BLaER1 treated with 17β-estradiol and CSF1 and Interleukin-3, amounts not matched to agents 10 nM and 100 nM (cell line): ENCODE measurements at regions not wholly inside any gene's neighbourhood (a gene's known extent, or its start where the extent isn't known, plus 50 kb on each side); places are given as distances from the start of the nearest gene placed in this dataset.
A peak's percentile ranks its signal among the peaks of the same experiment; 100 is the strongest.

Experiments used
- H3K27ac ChIP-seq, 11 experiments: shearing (Covaris generic); formaldehyde crosslinking; 2 replicates each; pipeline ENCODE4 v1.8.1; 2022
- H3K27me3 ChIP-seq, 11 experiments: shearing (Covaris generic); formaldehyde crosslinking; 2 replicates each; pipeline ENCODE4 v1.8.1; 2022
- H3K36me3 ChIP-seq, 11 experiments: shearing (Covaris generic); formaldehyde crosslinking; 2 replicates each; pipeline ENCODE4 v1.8.1; 2022
- H3K4me1 ChIP-seq, 10 experiments: shearing (Covaris generic); formaldehyde crosslinking; 2 replicates each; pipeline ENCODE4 v1.8.1; 2022
- H3K4me2 ChIP-seq, 11 experiments: shearing (Covaris generic); formaldehyde crosslinking; 2 replicates each; pipeline ENCODE4 v1.8.1; 2022
- H3K4me3 ChIP-seq, 10 experiments: shearing (Covaris generic); formaldehyde crosslinking; 2 replicates each; pipeline ENCODE4 v1.8.1; 2022
- H3K9ac ChIP-seq, 11 experiments: shearing (Covaris generic); formaldehyde crosslinking; 2 replicates each; pipeline ENCODE4 v1.8.1; 2022
- H3K9me3 ChIP-seq, 11 experiments: shearing (Covaris generic); formaldehyde crosslinking; replicated peaks in 1 of 11; 2 replicates each; pipeline ENCODE4 v1.8.1; 2022
- H4K20me1 ChIP-seq, 11 experiments: shearing (Covaris generic); formaldehyde crosslinking; 2 replicates each; pipeline ENCODE4 v1.8.1; 2022
- Cebpa-rat ChIP-seq, 11 experiments: shearing (Covaris generic); IDR thresholded peaks; 2 replicates each; pipeline ENCODE4 v1.8.1; 2022

DNA sequence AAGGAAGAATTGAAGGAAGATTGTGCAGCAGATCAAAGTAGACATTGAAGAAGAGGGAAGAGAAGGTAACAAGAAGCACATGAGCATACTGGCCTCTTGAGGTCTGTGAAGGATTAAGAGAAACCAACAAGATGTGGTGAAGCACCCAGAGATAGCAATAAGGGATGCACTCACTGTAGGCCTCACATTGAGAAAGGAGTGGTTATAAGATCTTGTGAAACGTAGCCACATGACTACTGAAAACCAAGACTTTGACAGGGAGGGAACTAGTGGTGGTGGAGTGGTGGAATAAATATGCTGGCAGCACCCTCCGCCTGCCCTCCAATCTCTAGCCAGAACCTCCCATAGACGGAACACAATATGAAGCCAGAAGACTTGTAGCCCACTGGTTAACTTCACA lies 651.2 kb downstream of the DIPK2A start:
- H3K9me3 ChIP-seq: 0 out of 22 replicates have a peak, but pooled peaks cover 0 to 5% (median 0%) of the 10 kb centered on the region in 11 experiments
- no peak overlapping the region for H3K4me3 ChIP-seq
- no peaks in the 10 kb centered on the region for H3K36me3 ChIP-seq
- H3K9ac ChIP-seq: no peak overlapping the region
- no peak for TF ChIP-seq Cebpa-rat (IDR thresholded peaks at IDR 0.05)
- H3K27ac ChIP-seq: no peak overlapping the region
- H3K27me3 ChIP-seq: no peaks in the 10 kb centered on the region
- H3K4me2 ChIP-seq: no peak overlapping the region
- H3K4me1 ChIP-seq: peaks cover 0 to 12% (median 0%) of the 10 kb centered on the region in 10 experiments; a peak in 5 of 20 replicates
- H4K20me1 ChIP-seq: no peaks in the 10 kb centered on the region

DNA sequence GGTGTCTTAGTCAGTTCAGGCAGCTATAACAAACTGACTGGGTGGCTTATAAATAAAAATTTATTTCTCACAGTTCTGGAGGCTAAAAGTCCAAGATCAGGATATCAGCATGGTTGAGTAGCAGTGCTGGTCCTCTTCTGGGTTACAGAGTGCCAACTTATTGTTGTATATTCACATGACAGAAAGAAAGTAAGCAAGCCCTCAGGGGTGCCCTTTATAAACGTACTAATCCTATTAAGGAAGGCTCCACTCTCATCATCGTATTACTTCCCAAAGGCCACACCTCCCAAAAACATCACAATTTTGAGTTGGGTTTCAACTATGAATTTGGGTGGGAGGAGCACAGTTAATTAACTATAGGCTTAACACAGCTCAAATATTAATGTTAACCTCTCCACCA lies 653.0 kb downstream of the DIPK2A start:
- Histone ChIP-seq H3K4me3 (no peak overlapping the region), H3K36me3 (no peaks in the 10 kb centered on the region), H3K4me1 (peaks cover 0 to 12% (median 0%) of the 10 kb centered on the region in 10 experiments; a peak in 5 of 20 replicates), H4K20me1 (no peaks in the 10 kb centered on the region), H3K4me2 (no peak overlapping the region), H3K27me3 (no peaks in the 10 kb centered on the region), H3K9me3 (0 out of 22 replicates have a peak, but pooled peaks cover 0 to 5% (median 0%) of the 10 kb centered on the region in 11 experiments), H3K9ac (no peak overlapping the region), H3K27ac (no peak overlapping the region)
- no peak for TF ChIP-seq Cebpa-rat (IDR thresholded peaks at IDR 0.05)

DNA sequence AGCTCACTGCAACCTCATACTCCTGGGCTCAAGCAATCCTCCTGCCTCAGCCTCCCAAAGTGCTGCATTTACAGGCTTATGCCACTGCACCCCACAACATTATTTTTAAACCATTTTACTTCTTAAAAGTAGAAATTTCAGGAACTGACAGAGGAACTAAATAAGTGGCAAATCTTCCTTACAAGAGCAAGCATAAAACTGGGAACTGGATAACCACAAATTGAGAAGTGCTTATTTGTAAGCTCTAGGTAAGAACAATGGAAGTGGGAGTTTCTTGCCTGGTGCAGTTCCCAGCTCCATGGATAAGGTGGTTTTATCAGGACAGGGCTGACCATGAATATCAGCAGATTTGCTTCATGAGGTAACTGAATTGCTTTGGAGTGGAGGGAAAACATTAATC lies 655.2 kb downstream of the DIPK2A start:
- no peak overlapping the region for H3K4me3 ChIP-seq
- no peak for TF ChIP-seq Cebpa-rat (IDR thresholded peaks at IDR 0.05)
- H3K9ac ChIP-seq: no peak overlapping the region
- no peaks in the 10 kb centered on the region for H3K36me3 ChIP-seq
- no peaks in the 10 kb centered on the region for H3K9me3 ChIP-seq
- peaks cover 0 to 12% (median 0%) of the 10 kb centered on the region in 10 experiments; a peak in 5 of 20 replicates for H3K4me1 ChIP-seq
- no peaks in the 10 kb centered on the region for H4K20me1 ChIP-seq
- no peaks in the 10 kb centered on the region for H3K27me3 ChIP-seq
- peak overlapping the region in 2 of 11 experiments; percentile 33 to 61; a peak in 4 of 22 replicates for H3K4me2 ChIP-seq
- no peak overlapping the region for H3K27ac ChIP-seq

DNA sequence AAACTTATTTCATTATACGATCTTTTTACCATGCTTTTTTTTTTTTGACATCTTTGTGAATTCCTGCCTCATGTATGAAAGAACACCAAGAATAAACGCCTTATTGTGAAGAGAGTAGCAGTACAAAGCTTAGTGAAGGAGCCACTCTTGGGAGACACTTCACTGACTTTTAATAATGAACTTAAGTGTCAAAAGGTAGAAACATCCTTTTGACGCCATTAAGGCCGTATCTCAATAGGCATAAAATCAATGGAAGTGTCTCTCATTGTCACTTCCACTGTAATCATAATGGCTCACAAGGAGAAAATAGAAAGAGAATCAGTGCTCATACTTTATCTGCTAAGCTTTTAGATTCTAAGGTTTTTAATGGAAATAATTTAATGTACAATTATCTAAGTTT lies 657.8 kb downstream of the DIPK2A start:
- Histone ChIP-seq H3K27ac (no peak overlapping the region), H3K36me3 (no peaks in the 10 kb centered on the region), H4K20me1 (no peaks in the 10 kb centered on the region), H3K9ac (no peak overlapping the region), H3K4me1 (peaks cover 0 to 12% (median 0%) of the 10 kb centered on the region in 10 experiments; a peak in 5 of 20 replicates), H3K9me3 (no peaks in the 10 kb centered on the region), H3K27me3 (no peaks in the 10 kb centered on the region), H3K4me3 (no peak overlapping the region), H3K4me2 (no peak overlapping the region)
- TF ChIP-seq Cebpa-rat (IDR thresholded peaks at IDR 0.05): no peak

DNA sequence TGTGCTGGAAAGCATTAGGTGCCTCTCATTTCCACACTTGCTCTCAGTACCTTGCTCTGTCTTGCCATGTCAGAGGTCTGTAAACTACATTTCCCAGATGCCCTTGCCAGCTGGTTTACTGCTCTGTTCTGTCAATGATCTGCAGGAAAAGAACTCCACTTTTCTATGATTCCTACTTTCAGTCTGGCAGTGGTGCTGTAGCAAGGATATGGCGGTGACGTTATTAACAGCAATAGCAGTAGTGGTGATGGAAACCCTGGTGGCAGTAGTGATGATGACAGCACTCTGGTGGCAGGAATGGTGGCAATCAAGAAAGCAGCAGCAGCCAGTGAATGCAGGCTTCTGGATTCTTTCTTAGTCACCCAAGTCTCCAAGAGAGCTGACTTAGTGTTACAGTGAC lies 665.2 kb downstream of the DIPK2A start:
- no peak overlapping the region for H3K27ac ChIP-seq
- H3K4me2 ChIP-seq: no peak overlapping the region
- no peaks in the 10 kb centered on the region for H3K9me3 ChIP-seq
- TF ChIP-seq Cebpa-rat (IDR thresholded peaks at IDR 0.05): no peak
- H3K4me1 ChIP-seq: no peaks in the 10 kb centered on the region
- no peaks in the 10 kb centered on the region for H3K36me3 ChIP-seq
- H3K27me3 ChIP-seq: no peaks in the 10 kb centered on the region
- H4K20me1 ChIP-seq: no peaks in the 10 kb centered on the region
- H3K4me3 ChIP-seq: no peak overlapping the region
- H3K9ac ChIP-seq: no peak overlapping the region; a peak in 1 of 22 replicates

DNA sequence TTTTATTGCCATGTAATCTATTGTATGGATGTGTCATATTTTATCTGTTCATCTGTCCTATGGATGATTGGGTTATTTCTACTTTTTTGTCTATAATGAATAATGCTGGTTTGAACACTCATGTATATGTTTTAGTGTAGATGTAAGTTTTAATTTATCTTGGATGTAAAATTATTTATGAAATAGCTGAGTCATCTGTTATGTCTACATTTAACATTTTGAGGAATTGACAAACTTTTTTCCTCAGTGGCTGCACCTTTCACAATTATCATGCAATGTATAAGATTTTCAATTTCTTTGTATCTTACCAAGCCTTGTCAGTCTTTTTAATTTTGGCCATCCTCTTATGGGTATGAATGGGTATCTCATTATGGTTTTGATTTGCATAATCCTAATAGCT lies 666.4 kb downstream of the DIPK2A start:
- no peak overlapping the region for H3K27ac ChIP-seq

DNA sequence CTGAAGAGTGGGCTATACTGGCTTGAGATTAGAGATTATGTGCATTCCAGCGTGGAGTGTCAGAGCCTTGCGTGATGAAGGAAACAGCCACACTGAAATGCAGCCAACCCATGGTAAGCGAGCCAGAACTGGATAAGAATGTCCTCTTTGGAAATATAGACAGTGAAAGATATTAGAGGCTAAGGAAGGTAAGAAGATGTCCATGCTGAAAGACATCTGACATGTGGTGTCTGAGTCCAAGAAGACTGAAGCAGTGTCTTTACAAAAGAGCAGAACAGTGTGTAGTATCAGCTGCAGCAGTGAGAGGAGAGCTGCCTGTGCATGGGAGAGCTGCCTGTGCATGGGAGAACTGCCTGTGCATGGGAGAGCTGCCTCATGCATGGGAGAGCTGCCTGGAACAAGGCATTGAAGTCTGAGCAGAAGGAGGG lies 672.2 kb downstream of the DIPK2A start:
- no peaks in the 10 kb centered on the region for H3K9me3 ChIP-seq
- no peak overlapping the region for H3K9ac ChIP-seq
- H3K4me2 ChIP-seq: no peak overlapping the region
- no peaks in the 10 kb centered on the region for H3K27me3 ChIP-seq
- H3K27ac ChIP-seq: no peak overlapping the region
- no peaks in the 10 kb centered on the region for H4K20me1 ChIP-seq
- no peak for TF ChIP-seq Cebpa-rat (IDR thresholded peaks at IDR 0.05)
- 0 out of 20 replicates have a peak, but pooled peaks cover 0 to 8% (median 0%) of the 10 kb centered on the region in 10 experiments for H3K4me1 ChIP-seq
- H3K4me3 ChIP-seq: no peak overlapping the region
- no peaks in the 10 kb centered on the region for H3K36me3 ChIP-seq

More for the DNA sequence above, 666.4 kb downstream of the DIPK2A start:
- no peak for TF ChIP-seq Cebpa-rat (IDR thresholded peaks at IDR 0.05)
- Histone ChIP-seq H3K4me3 (no peak overlapping the region), H3K4me2 (no peak overlapping the region), H3K27me3 (no peaks in the 10 kb centered on the region), H3K4me1 (no peaks in the 10 kb centered on the region), H3K36me3 (no peaks in the 10 kb centered on the region), H3K9ac (no peak overlapping the region), H3K9me3 (no peaks in the 10 kb centered on the region), H4K20me1 (no peaks in the 10 kb centered on the region)

DNA sequence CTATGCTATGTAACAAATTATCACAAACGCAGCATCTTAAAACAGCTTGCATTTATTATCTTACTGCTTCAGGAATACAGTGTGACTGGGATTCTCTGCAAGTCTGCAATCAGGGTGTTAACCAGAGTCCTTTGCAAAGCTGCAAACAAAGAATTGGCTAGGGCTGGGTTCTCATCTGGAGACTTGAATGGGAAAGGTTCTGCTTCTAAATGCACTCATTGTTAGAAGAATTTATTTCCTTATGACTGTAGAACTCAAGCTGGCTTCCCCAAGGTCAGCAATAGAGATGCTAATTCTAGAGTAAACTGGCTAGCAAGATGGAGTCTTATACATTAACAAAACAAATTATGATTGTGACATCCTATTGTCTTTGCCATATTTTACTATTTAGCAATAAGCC lies 673.7 kb downstream of the DIPK2A start:
- H3K27ac ChIP-seq: no peak overlapping the region
- H3K27me3 ChIP-seq: no peaks in the 10 kb centered on the region
- H3K9me3 ChIP-seq: no peaks in the 10 kb centered on the region
- H3K4me1 ChIP-seq: 0 out of 20 replicates have a peak, but pooled peaks cover 0 to 8% (median 0%) of the 10 kb centered on the region in 10 experiments
- no peaks in the 10 kb centered on the region for H4K20me1 ChIP-seq
- TF ChIP-seq Cebpa-rat (IDR thresholded peaks at IDR 0.05): no peak
- no peaks in the 10 kb centered on the region for H3K36me3 ChIP-seq
- H3K4me3 ChIP-seq: no peak overlapping the region
- no peak overlapping the region for H3K9ac ChIP-seq
- no peak overlapping the region for H3K4me2 ChIP-seq

DNA sequence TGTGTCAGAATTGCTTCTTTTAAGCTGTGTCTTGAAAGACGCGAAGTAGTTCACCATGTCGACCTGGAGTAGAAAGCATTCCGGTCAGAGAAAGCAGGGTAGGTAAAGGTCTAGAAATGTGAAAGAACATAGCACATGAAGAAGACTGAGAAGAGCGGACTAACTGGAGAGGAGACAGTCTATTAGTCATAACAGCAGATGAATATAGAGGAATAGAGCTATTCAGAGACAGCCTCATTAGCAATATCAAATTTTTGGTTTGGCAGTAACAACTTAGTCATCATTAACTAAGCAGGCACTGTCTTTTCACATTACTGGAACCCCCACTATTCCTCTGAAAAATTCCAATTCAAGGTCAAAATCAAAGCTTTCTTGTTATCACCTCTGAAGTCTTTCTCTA lies 678.8 kb downstream of the DIPK2A start:
- no peaks in the 10 kb centered on the region for H4K20me1 ChIP-seq
- H3K36me3 ChIP-seq: no peaks in the 10 kb centered on the region
- TF ChIP-seq Cebpa-rat (IDR thresholded peaks at IDR 0.05): no peak
- H3K9me3 ChIP-seq: no peaks in the 10 kb centered on the region
- no peak overlapping the region for H3K27ac ChIP-seq
- H3K4me2 ChIP-seq: no peak overlapping the region
- no peaks in the 10 kb centered on the region for H3K27me3 ChIP-seq
- H3K4me3 ChIP-seq: no peak overlapping the region
- H3K4me1 ChIP-seq: peaks cover 0 to 14% (median 0%) of the 10 kb centered on the region in 10 experiments; a peak in 2 of 20 replicates
- H3K9ac ChIP-seq: no peak overlapping the region

DNA sequence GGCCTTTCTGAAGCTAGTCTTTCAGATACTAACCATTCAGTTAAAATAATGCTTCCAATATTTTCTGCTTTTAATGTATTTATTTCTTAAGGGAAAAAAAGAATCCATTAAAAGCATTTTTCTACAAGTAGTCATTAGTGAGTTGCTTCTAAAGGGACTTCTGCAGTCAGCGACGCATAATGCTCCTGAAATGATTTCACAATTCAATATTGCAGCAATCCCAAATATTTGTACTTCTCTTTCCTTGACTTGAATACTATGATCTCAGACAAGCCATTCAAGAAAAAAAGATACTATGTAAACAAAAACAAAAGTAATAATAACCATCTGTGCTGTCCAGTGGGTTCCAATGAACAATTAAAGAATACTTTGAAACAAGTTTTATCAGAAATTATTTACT lies 681.0 kb downstream of the DIPK2A start:
- no peaks in the 10 kb centered on the region for H3K36me3 ChIP-seq
- H3K4me1 ChIP-seq: peaks cover 0 to 6% (median 0%) of the 10 kb centered on the region in 10 experiments; a peak in 2 of 20 replicates
- no peak overlapping the region for H3K4me2 ChIP-seq
- H3K9me3 ChIP-seq: no peaks in the 10 kb centered on the region
- no peak overlapping the region for H3K4me3 ChIP-seq
- no peak overlapping the region for H3K9ac ChIP-seq
- H3K27ac ChIP-seq: no peak overlapping the region
- no peak for TF ChIP-seq Cebpa-rat (IDR thresholded peaks at IDR 0.05)
- H4K20me1 ChIP-seq: no peaks in the 10 kb centered on the region
- H3K27me3 ChIP-seq: no peaks in the 10 kb centered on the region
